ENCODE measurements at regions not wholly inside any gene's neighbourhood (a gene's known extent, or its start where the extent isn't known, plus 50 kb on each side); places are given as distances from the start of the nearest gene placed in this dataset.

DNA sequence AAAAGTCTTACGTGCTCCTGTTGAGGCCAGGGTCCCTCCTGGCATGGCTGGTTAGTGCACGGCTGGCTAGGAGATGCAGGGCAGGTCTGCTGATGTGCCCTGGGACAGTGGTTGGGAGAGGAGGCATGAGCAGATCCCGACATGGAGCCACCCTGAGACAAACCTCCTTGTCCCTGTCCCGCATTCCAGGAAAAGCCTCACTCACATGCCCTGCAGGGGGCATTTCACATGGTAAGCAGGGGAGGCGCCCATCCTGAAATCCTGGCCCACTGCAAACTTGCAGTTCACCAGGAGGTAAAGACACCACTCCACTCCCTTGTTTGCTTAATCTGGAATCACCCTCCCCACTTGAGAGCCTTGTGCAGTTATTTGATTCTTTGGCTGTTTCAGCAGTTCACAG lies 116.7 kb upstream of the SLC24A3 start (continued):
- no peak for TF ChIP-seq MAX (IDR thresholded peaks at IDR 0.05; ENCODE audit: low read depth)
- TF ChIP-seq EZH2phosphoT487 (IDR thresholded peaks at IDR 0.05; ENCODE audit: borderline replicate concordance, low read depth), result no peak
- TF ChIP-seq RFX5 (IDR thresholded peaks at IDR 0.05; ENCODE audit: low read length), result no peak
- no peak for TF ChIP-seq MEF2A (IDR thresholded peaks at IDR 0.05; ENCODE audit: borderline replicate concordance, low read depth)

DNA sequence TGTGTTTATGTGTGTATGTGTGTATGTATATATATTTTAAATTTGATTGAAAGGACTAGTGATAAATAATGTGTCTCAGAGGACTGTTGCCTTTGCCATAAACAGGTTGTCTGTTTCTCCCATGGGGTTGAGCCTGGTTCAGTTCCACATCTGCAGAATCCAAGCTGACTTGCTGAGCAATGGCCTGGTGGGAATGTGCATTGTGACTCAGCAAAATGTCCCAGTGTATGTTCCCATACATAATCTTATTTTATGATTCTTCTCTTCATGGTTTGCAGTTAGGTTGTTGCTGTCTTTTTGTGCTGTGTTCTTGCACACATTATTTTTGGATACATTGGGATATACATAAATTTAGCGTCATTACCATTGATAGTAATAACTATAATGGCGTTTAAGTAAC lies 115.6 kb upstream of the SLC24A3 start:
- ChIA-PET POLR2A (no interaction called here), CTCF (no interaction called here)
- no peak overlapping the region for H3K4me3 ChIP-seq (ENCODE audit: low read depth in 2 of 2, low read length in 1 of 2)
- no peak overlapping the region for H2AFZ ChIP-seq (ENCODE audit: low read depth)
- H3K27ac ChIP-seq (ENCODE audit: low read depth in 2 of 2, low read length in 1 of 2), result no peak overlapping the region
- H3F3A ChIP-seq (replicated peaks; ENCODE audit: insufficient read depth), result no peaks in the 10 kb centered on the region
- H3K4me2 ChIP-seq, result no peak overlapping the region
- no peaks in the 10 kb centered on the region for H3K9me2 ChIP-seq
- no peaks in the 10 kb centered on the region for H4K20me1 ChIP-seq (ENCODE audit: insufficient read depth)
- WGBS (ENCODE audit: low lambda C conversion rate), result 58% methylated on average over 2 of the region's 2 CpGs
- DNase-seq, result no peak
- no peak for TF ChIP-seq RAD21 (IDR thresholded peaks at IDR 0.05; ENCODE audit: low read length)
- no peak for TF ChIP-seq TCF12 (IDR thresholded peaks at IDR 0.05)
- TF ChIP-seq RXRA (IDR thresholded peaks at IDR 0.05; ENCODE audit: borderline replicate concordance, low read depth), result no peak
- TF ChIP-seq NRF1 (IDR thresholded peaks at IDR 0.05; ENCODE audit: low read depth, low read length), result no peak
- TF ChIP-seq, protein P1, sequence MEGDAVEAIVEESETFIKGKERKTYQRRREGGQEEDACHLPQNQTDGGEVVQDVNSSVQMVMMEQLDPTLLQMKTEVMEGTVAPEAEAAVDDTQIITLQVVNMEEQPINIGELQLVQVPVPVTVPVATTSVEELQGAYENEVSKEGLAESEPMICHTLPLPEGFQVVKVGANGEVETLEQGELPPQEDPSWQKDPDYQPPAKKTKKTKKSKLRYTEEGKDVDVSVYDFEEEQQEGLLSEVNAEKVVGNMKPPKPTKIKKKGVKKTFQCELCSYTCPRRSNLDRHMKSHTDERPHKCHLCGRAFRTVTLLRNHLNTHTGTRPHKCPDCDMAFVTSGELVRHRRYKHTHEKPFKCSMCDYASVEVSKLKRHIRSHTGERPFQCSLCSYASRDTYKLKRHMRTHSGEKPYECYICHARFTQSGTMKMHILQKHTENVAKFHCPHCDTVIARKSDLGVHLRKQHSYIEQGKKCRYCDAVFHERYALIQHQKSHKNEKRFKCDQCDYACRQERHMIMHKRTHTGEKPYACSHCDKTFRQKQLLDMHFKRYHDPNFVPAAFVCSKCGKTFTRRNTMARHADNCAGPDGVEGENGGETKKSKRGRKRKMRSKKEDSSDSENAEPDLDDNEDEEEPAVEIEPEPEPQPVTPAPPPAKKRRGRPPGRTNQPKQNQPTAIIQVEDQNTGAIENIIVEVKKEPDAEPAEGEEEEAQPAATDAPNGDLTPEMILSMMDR (IDR thresholded peaks at IDR 0.05), result no peak
- no peak for TF ChIP-seq EZH2phosphoT487 (IDR thresholded peaks at IDR 0.05; ENCODE audit: borderline replicate concordance, low read depth)
- TF ChIP-seq ELF1 (IDR thresholded peaks at IDR 0.05), result no peak
- no peak for TF ChIP-seq NFIC (IDR thresholded peaks at IDR 0.05; ENCODE audit: borderline replicate concordance)
- TF ChIP-seq GATA2 (CRISPR knock-in tag; IDR thresholded peaks at IDR 0.05), result no peak
- no peak for TF ChIP-seq POLR2AphosphoS5 (IDR thresholded peaks at IDR 0.05; ENCODE audit: low read depth, low read length)
- H3K27me3 ChIP-seq (ENCODE audit: insufficient read depth), result no peaks in the 10 kb centered on the region
- no peaks in the 10 kb centered on the region for H3K9me3 ChIP-seq
- H3K9ac ChIP-seq, result no peak overlapping the region
- H3K4me1 ChIP-seq (ENCODE audit: control insufficient read depth in 1 of 2, insufficient read depth in 2 of 2, low read depth in 1 of 2, low read length in 1 of 2), result no peaks in the 10 kb centered on the region
- no peaks in the 10 kb centered on the region for H3K36me3 ChIP-seq (replicated peaks in 1 of 2; ENCODE audit: control insufficient read depth in 1 of 2, insufficient read depth in 2 of 2, low read length in 1 of 2)
- no peaks in the 10 kb centered on the region for H3K79me2 ChIP-seq (ENCODE audit: insufficient read depth)

DNA sequence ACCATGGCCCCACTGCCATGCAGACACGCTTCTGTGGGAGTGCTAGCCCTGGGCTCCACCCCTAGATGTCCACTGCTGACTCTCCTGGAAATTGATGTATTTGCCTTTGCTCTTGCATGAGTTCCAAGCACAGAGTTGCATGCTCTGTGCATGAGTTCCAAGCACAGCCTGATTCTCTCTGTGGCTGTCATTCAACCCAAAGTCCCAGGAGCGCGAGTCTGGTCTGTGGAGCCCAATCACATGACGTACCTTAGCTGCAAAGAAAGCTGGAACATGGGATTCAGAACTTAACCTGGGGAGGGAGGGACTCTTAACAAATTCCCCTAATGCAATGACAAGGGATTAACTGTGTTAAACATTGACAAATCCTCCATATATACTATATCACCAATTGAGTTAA lies 114.3 kb upstream of the SLC24A3 start:
- Histone ChIP-seq H3K4me3 (ENCODE audit: low read depth in 2 of 2, low read length in 1 of 2) (no peak overlapping the region), H4K20me1 (ENCODE audit: insufficient read depth) (no peaks in the 10 kb centered on the region), H3K36me3 (replicated peaks in 1 of 2; ENCODE audit: control insufficient read depth in 1 of 2, insufficient read depth in 2 of 2, low read length in 1 of 2) (no peaks in the 10 kb centered on the region), H3K4me1 (ENCODE audit: control insufficient read depth in 1 of 2, insufficient read depth in 2 of 2, low read depth in 1 of 2, low read length in 1 of 2) (no peaks in the 10 kb centered on the region), H3K79me2 (ENCODE audit: insufficient read depth) (no peaks in the 10 kb centered on the region), H3F3A (replicated peaks; ENCODE audit: insufficient read depth) (no peaks in the 10 kb centered on the region), H3K27ac (ENCODE audit: low read depth in 2 of 2, low read length in 1 of 2) (no peak overlapping the region), H3K9me2 (no peaks in the 10 kb centered on the region), H3K4me2 (no peak overlapping the region), H3K27me3 (ENCODE audit: insufficient read depth) (no peaks in the 10 kb centered on the region), H3K9ac (no peak overlapping the region), H2AFZ (ENCODE audit: low read depth) (no peak overlapping the region), H3K9me3 (no peaks in the 10 kb centered on the region)
- POLR2A ChIA-PET, result no interaction called here
- 0% methylated on average over 4 of the region's 4 CpGs for WGBS (ENCODE audit: low lambda C conversion rate)
- CTCF ChIA-PET, result no interaction called here
- DNase-seq, result no peak
- TF ChIP-seq, protein P2, sequence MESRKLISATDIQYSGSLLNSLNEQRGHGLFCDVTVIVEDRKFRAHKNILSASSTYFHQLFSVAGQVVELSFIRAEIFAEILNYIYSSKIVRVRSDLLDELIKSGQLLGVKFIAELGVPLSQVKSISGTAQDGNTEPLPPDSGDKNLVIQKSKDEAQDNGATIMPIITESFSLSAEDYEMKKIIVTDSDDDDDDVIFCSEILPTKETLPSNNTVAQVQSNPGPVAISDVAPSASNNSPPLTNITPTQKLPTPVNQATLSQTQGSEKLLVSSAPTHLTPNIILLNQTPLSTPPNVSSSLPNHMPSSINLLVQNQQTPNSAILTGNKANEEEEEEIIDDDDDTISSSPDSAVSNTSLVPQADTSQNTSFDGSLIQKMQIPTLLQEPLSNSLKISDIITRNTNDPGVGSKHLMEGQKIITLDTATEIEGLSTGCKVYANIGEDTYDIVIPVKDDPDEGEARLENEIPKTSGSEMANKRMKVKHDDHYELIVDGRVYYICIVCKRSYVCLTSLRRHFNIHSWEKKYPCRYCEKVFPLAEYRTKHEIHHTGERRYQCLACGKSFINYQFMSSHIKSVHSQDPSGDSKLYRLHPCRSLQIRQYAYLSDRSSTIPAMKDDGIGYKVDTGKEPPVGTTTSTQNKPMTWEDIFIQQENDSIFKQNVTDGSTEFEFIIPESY (IDR thresholded peaks at IDR 0.05; ENCODE audit: borderline replicate concordance, low read depth), result no peak
- TF ChIP-seq TEAD4 (IDR thresholded peaks at IDR 0.05; ENCODE audit: borderline replicate concordance, insufficient read depth) (no peak), EP300 (IDR thresholded peaks at IDR 0.05; ENCODE audit: borderline replicate concordance in 1 of 2, low read depth in 1 of 2, low read length in 1 of 2) (no peak), MXI1 (IDR thresholded peaks at IDR 0.05; ENCODE audit: low read depth, low read length) (no peak), RAD21 (IDR thresholded peaks at IDR 0.05; ENCODE audit: low read length) (no peak), NRF1 (IDR thresholded peaks at IDR 0.05; ENCODE audit: low read depth, low read length) (no peak), ELF1 (IDR thresholded peaks at IDR 0.05) (no peak)
- TF ChIP-seq, protein P3, sequence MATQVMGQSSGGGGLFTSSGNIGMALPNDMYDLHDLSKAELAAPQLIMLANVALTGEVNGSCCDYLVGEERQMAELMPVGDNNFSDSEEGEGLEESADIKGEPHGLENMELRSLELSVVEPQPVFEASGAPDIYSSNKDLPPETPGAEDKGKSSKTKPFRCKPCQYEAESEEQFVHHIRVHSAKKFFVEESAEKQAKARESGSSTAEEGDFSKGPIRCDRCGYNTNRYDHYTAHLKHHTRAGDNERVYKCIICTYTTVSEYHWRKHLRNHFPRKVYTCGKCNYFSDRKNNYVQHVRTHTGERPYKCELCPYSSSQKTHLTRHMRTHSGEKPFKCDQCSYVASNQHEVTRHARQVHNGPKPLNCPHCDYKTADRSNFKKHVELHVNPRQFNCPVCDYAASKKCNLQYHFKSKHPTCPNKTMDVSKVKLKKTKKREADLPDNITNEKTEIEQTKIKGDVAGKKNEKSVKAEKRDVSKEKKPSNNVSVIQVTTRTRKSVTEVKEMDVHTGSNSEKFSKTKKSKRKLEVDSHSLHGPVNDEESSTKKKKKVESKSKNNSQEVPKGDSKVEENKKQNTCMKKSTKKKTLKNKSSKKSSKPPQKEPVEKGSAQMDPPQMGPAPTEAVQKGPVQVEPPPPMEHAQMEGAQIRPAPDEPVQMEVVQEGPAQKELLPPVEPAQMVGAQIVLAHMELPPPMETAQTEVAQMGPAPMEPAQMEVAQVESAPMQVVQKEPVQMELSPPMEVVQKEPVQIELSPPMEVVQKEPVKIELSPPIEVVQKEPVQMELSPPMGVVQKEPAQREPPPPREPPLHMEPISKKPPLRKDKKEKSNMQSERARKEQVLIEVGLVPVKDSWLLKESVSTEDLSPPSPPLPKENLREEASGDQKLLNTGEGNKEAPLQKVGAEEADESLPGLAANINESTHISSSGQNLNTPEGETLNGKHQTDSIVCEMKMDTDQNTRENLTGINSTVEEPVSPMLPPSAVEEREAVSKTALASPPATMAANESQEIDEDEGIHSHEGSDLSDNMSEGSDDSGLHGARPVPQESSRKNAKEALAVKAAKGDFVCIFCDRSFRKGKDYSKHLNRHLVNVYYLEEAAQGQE (IDR thresholded peaks at IDR 0.05; ENCODE audit: low read depth, low read length), result no peak
- TF ChIP-seq, protein P4, sequence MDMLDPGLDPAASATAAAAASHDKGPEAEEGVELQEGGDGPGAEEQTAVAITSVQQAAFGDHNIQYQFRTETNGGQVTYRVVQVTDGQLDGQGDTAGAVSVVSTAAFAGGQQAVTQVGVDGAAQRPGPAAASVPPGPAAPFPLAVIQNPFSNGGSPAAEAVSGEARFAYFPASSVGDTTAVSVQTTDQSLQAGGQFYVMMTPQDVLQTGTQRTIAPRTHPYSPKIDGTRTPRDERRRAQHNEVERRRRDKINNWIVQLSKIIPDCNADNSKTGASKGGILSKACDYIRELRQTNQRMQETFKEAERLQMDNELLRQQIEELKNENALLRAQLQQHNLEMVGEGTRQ (IDR thresholded peaks at IDR 0.05; ENCODE audit: borderline replicate concordance, low read depth, low read length), result no peak
